Vagina (tissue), 2 donors: ENCODE measurements at regions not wholly inside any gene's neighbourhood (a gene's known extent, or its start where the extent isn't known, plus 50 kb on each side); places are given as distances from the start of the nearest gene placed in this dataset.

Source experiments
- DNase-seq, 2 donors: peaks; one replicate each; pipeline ENCODE4 v3.0.0-alpha.2; 2017; ENCODE audit errors: extremely low spot score in 2 of 2
- H3K27ac ChIP-seq: fragments of 200-600 bp; sonication (generic); one replicate; pipeline ENCODE4 v1.5.1; 2019
- H3K27me3 ChIP-seq: fragments of 200-600 bp; sonication (generic); one replicate; pipeline ENCODE4 v1.5.1; 2019
- H3K36me3 ChIP-seq, 2 donors: fragments of 200-600 bp; sonication (generic); one replicate each; pipeline ENCODE4 v1.5.1; 2017 to 2019
- H3K4me1 ChIP-seq: fragments of 200-600 bp; sonication (generic); one replicate; pipeline ENCODE4 v1.5.1; 2019
- H3K4me3 ChIP-seq, 2 donors: fragments of 200-600 bp; sonication (generic); 1 replicate in 1 of 2; 2 replicates in 1 of 2; pipeline ENCODE4 v1.5.1; 2016 to 2019
- H3K9me3 ChIP-seq: fragments of 200-600 bp; sonication (generic); one replicate; pipeline ENCODE4 v1.5.1; 2019
- POLR2AphosphoS5 ChIP-seq, 2 donors: sonication (generic); formaldehyde crosslinking; IDR thresholded peaks; one replicate each; pipeline ENCODE4 v1.9.0; 2017; ENCODE audit warnings: antibody characterized with exemption in 2 of 2, mild to moderate bottlenecking in 2 of 2, low read depth in 1 of 2; ENCODE audit not compliant: insufficient read depth in 1 of 2
- intact Hi-C: fragments of 100-400 bp; cut with DNase I; formaldehyde crosslinking; loops from one replicate; pipeline ENCODE4 v1.15.1; 2023

GRCh38 chr9:110148891-110149290 is 59.1 kb downstream of the C9orf152 start:
- no peak overlapping the region for H3K4me3 ChIP-seq
- TF ChIP-seq POLR2AphosphoS5 (IDR thresholded peaks at IDR 0.05; ENCODE audit: insufficient read depth in 1 of 2, low read depth in 1 of 2), result no peak
- peaks cover 13% of the 10 kb centered on the region for H3K4me1 ChIP-seq
- H3K27ac ChIP-seq, result peak overlapping the region; percentile 14
- DNase-seq, result no peak
- H3K9me3 ChIP-seq, result no peaks in the 10 kb centered on the region
- intact Hi-C loops, result loop anchor here (5.0 kb wide), 1 partner anchor 242 kb away; no protein-coding TSS in a partner anchor
- no peaks in the 10 kb centered on the region for H3K27me3 ChIP-seq
- H3K36me3 ChIP-seq, result no peaks in the 10 kb centered on the region
